ENCODE measurements at regions not wholly inside any gene's neighbourhood (a gene's known extent, or its start where the extent isn't known, plus 50 kb on each side); places are given as distances from the start of the nearest gene placed in this dataset.

DNA sequence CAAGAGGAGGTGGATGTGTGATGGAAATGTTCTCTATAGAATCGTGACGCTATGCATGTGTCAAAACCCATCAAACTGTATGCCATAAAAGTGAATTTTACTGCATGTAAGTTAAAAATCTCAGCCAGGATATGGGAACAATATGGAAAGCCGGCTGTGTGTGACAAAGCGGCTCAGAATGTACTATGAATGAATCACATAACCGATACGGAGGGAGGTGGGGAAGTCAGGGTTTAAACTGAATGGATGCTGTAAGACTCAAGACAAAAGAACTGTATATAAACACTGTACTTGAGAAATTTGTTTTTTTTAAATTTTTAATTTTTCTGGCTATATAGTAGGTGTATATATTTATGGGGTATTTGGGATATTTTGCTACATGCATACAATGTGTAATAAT is 111.6 kb upstream of the PDE4B start:
- DNase-seq (ENCODE audit: low read depth), result peak; percentile 55

DNA sequence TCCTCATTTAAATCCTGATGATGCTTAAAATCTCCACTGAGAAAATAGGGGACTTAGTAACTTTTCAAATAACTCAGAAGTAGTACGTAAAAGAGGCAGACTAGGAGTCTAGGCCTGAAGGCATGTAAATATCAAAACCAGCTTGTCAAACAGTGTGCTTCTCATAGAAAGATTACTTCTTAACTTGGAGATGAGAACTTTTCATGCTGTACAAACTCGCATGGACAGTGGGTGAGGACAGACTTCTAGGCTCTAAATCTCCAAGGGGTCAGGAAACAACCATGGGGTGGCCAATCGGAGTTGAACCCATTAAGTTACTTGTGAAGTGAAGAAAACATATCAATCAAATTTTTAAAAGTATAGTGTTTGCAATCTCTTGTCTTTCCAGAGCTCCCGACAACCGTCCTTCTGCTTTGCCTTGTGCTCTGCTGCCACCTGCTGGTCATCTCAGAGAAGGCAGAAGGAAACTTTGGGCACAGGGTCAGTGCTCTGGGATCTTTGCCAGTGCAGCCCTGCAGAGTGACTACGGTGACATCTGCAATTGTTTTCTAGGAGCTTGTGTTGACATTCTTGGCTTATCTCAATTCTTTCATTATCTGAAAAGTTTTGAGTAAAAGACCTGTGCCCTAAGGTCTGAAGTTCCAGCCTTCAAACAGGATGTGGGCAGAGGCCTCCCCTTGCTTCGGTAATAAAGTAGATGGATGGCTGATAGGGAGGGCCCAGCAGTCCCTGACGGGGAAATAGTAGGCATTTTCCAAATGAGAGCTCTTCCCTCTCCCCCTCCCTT is 105.1 kb upstream of the PDE4B start:
- DNase-seq (ENCODE audit: low read depth), result peak; percentile 17

DNA sequence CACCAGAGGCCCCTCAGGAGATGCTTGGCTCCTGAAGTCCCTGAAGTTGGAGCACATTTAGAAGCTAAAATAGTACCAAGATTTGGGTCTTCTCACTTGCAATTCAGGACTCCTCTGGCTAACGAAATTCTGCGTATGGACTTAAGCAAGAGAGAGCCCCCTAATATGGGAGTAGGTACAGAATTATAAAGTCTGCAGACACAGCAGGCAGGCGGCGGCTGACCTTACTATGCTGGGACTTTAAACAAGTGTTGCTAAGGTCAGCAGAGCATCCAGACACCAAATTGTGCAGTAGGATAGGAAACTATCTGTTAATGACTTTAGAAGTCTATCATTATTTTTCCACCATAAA is 104.5 kb upstream of the PDE4B start:
- DNase-seq (ENCODE audit: low read depth), result no peak

DNA sequence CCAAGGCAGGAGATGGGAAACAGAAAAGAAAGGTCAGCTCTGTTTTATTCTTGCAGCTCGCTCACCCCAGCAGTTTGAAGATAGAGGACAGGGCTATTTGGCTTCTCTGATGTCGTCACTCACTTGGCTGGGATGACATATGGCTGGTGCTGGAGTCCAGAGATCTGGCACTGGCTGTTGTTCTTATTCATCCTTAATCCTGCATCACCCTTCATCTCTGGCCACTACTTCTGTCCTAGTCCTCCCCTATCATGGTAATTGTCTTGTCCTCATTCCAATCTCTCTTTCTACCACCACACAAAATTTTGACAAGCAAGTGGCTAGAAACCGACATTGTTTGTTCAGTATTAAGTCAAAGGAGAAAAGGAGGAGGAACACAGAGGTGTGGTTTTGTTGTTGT is 103.8 kb upstream of the PDE4B start:
- DNase-seq (ENCODE audit: low read depth), result no peak

DNA sequence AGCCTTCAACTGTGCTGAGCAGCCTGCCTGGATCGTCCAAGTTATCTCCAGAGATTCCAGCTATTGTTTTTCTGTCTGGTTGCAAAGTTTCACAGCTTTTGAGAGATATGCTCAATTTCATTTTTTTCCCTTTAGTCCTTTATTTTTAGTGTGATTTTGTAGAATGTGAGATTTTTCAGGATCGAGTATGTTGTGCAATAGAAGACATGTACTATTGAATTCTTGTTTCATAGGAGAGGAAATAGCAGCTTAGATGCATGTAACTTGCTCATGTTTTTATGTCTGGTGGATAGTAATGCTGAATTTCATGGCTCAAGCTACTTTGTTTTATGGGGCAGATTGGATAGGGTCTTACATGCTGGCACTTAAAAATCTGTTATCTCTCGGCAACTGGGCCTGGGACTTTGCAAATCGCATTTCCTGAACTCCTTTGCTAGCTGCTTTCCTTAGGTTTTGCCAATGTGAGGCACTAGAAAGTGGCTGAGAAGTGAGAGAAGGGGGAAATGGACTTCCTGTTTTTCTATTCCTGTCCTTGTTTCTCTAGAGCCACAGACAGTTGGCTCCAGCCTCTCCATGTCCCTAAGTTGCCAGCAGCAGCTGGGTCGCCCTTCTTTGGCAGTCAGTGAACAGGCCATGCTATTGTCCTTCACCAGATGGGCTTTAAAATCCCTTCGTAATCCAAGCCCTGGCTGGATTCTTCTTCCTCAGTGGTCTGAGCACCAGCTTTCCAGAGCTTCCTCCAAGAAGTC is 101.4 kb upstream of the PDE4B start:
- no peak for DNase-seq (ENCODE audit: low read depth)

DNA sequence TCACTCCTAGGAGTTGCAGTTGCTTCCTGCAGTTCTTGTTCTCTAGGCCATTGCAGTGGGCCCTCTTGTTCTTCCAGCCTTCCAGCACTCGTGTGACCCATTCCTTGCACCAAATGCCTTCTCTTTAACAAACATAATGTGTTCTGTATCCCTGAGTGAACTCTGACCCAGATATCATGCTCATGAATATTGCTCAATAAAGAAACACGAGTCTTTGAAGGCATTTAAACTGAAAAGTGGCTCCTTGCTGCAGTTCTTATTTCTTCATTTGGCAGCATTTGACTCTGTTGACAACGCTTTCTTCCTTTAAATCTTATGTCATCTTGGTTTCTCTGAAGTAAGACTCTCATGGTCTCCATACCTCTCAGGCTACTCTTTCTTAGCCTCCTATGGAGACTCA is 100.7 kb upstream of the PDE4B start:
- DNase-seq (ENCODE audit: low read depth), result no peak

DNA sequence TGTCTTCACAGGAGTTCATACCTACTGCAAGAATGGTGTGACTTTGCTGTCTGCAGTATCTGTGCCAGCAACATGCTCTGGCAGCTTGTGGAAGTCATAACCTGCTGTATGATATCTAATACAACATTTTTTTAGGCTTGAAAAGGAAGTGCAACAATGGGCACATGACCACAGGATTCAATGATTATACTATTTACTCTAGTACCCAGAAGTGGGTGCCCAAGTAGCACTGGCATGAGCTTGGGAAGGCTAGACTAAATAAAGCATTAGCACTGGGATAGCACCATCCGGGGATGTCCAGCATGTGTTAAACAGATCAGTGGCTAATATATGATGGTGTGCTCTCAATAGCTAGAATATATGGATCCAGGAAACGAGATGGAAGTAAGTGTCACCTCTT is 98.6 kb upstream of the PDE4B start:
- no peak for DNase-seq (ENCODE audit: low read depth)

DNA sequence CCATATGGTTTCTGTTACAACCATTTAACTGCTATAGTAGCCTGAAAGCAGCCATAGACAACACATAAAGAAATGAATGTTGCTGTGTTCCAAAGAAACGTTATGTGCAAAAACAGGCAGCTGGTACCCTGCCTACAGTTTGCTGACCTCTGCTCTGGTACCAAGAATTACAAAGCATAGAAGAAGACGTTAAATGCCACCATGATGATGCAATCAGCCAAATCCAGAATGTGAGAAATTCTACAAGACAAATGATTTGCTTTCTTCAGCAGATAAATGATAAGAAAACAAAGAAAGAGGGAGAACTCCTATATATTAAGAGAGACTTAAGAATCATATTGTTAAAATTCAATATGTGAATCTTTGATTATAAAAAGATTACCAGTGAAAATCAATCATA is 97.8 kb upstream of the PDE4B start:
- DNase-seq (ENCODE audit: low read depth), result no peak

DNA sequence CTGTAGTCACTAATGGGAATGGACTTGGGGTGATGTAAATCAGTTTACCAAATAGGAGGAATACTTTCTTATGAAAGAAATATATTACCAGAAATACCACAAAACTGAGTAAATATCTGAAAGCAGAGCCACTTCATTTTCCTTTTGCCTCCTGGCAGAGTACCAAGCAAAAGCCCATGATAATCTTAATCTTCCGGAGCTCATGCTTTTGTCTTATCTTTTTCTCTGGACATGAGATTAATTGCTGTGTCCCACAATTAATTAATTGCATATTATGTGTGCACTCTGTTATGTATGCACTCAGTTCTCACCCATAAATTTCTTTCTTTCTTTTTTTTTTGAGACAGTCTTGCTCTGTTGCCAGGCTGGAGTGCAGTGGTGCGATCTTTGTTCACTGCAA is 94.1 kb upstream of the PDE4B start:
- DNase-seq (ENCODE audit: low read depth), result no peak

DNA sequence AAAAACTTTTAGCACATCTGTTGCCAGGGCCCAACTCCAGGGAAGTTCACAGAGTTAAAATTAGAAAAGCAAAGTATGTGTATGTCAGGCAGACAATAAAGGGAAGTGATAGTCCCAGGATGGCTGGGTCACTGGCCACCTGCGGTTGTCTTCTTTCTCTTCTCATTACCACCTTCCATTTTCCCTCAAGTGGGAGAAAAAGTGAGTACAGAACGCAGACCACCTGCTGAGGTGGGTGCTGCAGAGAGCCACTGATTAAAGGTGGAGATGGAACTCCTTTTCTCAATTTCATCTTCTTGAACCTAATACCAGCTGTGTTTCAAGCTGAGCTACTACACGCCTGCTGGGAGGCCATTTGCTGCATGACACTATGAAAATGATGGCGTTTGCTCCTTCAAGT is 88.8 kb upstream of the PDE4B start:
- no peak for DNase-seq (ENCODE audit: low read depth)

DNA sequence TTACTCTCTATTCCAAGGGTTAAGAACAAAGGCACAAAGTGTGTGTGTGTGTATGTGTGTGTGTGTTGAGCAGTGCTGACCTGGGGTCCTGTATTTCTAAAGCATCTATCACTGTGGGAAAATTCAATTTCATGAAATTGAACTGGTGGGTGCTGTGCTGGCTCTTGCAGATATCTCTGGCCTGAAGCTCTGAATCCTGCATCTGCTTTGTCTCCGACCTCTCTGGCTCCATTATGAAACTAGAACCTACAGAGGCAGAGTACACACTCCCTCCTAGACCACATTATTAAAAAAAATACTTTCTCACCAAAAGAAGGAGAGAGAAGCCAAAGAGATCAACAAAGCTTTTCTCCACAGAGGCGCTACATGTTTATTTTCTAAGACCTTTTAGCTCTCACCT is 88.4 kb upstream of the PDE4B start:
- no peak for DNase-seq (ENCODE audit: low read depth)

DNA sequence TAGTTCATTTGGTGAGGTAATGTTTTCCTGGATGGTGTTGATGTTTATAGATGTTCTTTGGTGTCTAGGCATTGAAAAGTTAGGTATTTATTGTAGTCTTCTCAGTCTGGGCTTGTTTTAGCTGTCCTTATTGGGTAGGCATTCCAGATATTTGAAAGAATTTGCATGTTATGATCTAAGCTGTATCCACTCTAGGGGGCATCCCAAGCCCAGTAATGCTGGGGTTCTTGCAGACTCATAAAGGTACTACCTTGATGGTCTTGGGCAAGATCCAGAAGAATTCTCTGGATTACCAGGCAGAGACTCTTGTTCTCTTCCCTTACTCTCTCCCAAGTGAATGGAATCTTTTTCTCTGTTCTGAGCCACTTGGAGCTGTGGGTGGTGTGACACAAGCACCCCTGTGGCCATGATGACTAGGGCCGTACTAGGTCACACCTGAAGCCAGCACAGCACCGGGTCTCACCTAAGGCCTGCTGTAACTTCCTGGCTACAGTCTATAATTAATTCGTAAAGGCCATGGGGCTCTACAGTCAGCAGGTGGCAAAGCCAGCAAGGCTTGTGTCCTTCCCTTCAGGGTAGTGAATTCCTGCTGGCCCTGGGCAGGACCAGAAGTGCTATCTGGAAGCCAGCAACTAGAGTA is 74.8 kb upstream of the PDE4B start:
- DNase-seq (ENCODE audit: low read depth), result peak; percentile 26

DNA sequence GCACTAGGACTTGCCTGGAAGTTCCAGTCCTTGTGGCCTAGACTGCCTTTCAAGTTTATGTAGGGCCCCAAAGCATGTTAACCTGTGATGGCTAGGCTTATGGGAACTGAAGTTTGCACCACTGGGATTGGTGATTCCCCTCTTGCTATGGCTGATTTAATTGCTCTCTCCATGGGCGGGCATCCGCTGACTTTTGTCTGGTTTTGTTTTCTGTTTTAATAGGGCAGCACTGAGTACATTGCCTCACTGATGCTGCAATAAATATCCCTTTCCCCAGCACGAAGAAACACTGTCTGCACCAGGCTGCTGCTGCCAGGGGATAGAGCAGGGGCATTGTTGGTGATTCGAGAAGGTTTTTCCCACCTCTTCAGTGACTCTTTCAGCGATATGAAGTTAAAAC is 73.3 kb upstream of the PDE4B start:
- DNase-seq (ENCODE audit: low read depth), result no peak

DNA sequence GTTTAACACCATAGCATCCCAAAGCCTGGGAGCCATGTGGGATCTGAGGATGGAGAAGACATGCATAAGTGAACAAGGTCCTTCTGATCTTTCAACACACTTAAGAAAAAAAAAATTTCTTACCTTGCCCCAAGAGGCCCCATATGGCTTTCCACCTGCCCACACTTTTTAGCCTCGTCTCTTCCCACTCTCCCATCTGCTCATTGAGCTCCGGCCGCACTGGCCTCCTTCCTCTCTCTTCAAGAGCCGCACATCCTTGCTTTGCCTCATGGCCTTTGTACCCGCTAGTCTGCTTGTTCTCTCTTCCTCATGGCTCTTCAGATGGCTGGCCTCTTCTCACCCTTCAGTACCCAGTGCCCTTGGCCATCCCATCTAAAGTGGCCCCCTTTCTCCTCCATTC is 70.2 kb upstream of the PDE4B start:
- no peak for DNase-seq (ENCODE audit: low read depth)

DNA sequence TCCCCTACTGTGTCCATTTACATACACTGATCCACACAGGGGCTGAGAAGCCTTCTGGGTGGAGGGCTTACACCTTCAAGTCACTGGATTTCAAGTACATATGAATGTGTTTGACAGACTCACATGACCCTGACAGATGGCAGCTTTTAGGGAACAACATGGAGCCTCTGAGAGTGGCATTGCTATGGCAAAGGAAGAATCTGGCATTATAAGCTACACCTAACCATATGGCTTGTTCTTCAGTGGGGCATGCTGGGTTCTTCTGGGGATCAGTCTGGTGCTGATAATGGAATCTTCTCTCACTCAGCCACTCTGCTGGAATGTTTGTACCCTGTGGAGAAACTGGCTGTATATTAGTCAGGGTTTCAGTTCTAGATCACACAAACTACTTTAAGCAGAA is 68.5 kb upstream of the PDE4B start:
- DNase-seq (ENCODE audit: low read depth), result no peak

DNA sequence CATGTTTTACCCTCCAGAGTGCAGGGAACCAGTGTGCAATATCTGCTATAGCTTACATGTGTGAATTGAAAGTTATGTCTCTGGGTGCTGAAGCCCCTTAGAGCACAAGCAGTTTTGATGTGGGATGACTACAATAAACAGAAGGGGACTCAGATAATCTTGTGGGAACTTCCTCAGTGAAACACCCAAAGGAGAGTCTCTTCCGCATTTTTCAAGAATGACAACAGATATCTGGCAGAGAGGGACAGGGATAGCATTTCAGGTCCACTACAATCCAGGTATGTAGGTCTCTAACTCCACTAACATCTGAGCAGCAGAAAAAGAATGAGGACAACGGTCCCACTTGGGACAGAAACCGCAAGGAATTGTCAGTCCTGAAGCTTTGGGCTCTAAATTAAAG is 67.6 kb upstream of the PDE4B start:
- DNase-seq (ENCODE audit: low read depth), result no peak

DNA sequence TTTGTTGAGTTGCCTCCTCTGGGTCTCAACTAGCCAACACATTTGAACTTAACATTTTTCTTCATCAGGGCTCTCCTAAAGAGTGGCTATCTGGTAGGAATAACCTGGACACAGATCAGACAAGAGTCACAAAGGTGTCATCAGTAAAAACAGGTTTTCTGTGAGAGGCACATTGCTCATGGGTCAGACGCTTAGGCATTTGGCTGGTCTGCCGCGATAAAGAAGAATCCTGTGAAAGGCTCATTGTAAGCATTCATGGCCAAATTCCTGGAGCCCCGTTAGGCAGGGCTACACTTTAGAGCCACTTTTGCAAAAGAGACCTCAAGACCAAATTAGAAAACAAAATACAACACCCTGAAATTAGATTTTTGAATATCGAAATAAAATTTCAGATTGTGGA is 64.2 kb upstream of the PDE4B start:
- no peak for DNase-seq (ENCODE audit: low read depth)

DNA sequence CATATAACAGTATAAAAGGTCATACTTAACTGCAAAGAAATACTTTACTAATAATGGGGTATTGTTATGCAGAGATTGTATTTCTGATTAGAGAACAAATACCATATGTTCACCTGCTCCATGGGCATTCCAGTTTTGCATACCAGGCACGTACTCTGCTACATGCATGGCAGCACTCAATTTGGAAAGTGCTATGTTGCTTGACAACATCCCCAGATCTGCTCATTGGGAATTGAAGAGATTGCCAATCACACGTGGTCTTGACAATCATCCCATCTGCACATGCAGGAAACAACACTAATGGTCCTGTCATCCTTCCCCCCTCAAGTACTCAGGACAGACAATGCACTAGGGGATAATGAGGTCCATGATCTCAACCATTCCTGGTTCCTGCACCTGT is 63.4 kb upstream of the PDE4B start:
- no peak for DNase-seq (ENCODE audit: low read depth)

DNA sequence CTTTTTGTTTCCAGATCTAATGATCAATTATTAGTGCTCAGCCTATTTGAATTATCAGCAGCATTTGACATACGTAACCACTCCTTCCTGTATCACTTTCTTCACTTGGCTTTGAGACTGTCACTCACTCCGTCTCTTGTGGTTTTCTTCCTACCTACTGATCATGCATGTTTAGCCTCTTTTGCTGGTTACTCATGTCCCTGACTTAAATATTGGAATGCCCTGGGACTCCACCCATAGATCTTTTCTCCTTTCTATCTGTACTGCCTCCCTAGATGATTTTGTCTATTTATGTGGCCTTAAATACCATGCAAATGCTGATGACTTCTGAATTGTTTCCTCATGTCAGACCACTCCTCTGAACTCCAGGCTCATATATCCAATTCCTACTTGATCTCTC is 57.7 kb upstream of the PDE4B start:
- no peak for DNase-seq (ENCODE audit: low read depth)

DNA sequence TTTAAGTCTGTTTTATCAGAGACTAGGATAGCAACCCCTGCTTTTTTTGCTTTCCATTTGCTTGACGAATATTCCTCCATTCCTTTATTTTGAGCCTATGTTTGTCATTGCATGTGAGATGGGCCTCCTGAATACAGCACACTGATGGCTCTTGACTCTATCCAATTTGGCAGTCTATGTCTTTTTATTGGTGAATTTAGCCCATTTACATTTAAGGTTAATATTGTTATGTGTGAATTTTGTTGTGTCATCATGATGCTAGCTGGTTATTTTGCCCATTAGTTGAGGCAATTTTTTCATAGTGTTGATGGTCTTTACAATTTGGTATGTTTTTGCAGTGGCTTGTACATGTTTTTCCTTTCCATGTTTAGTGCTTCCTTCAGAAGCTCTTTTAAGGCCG is 50.7 kb upstream of the PDE4B start:
- DNase-seq (ENCODE audit: low read depth), result no peak
